Panc1 (cell line): ENCODE measurements at regions not wholly inside any gene's neighbourhood (a gene's known extent, or its start where the extent isn't known, plus 50 kb on each side); places are given as distances from the start of the nearest gene placed in this dataset.

Source experiments
- ATAC-seq: fragments of 200-7000 bp; cut with Tn5 transposase; 2 replicates; pipeline ENCODE4 v1.9.1; 2020; ENCODE audit warnings: mild to moderate bottlenecking, moderate library complexity
- BruUV-seq: library from RNA; stranded (reverse); fragments of 400-500 nt; replicated peaks from 2 replicates; lab custom pipeline; 2021; lab: Mats Ljungman, UMichigan
- CTCF ChIA-PET: fragments of 300-600 bp; sonication (Branson Sonifier 250); formaldehyde crosslinking; loops from one replicate; lab custom pipeline; 2022; ENCODE audit warnings: antibody characterized with exemption; lab: Charles Lee
- POLR2A ChIA-PET: fragments of 300-600 bp; sonication (Branson Sonifier 250); formaldehyde crosslinking; loops from one replicate; lab custom pipeline; 2022; ENCODE audit warnings: antibody characterized with exemption; lab: Charles Lee
- DNase-seq: peaks from one replicate; pipeline ENCODE4 v3.0.0-alpha.2; 2010; ENCODE audit warnings: low read depth, low spot score
- H3K27ac ChIP-seq: 2 replicates; pipeline ENCODE4 v1.5.1; 2011; ENCODE audit warnings: mild to moderate bottlenecking, low read length, inconsistent platforms
- H3K27me3 ChIP-seq: fragments of 200-500 bp; sonication (Bioruptor generic); 2 replicates; pipeline ENCODE4 v1.6.0; 2014; ENCODE audit warnings: low read length, inconsistent platforms; ENCODE audit not compliant: control insufficient read depth, insufficient read depth
- H3K36me3 ChIP-seq: fragments of 200-500 bp; sonication (Bioruptor generic); 2 replicates; pipeline ENCODE4 v1.5.1; 2014; ENCODE audit warnings: inconsistent platforms, mild to moderate bottlenecking, low read length, moderate library complexity; ENCODE audit not compliant: control insufficient read depth, insufficient read depth
- H3K4me1 ChIP-seq: 2 replicates; pipeline ENCODE4 v1.5.1; 2011; ENCODE audit warnings: inconsistent platforms, mild to moderate bottlenecking, low read length, moderate library complexity; ENCODE audit not compliant: control insufficient read depth, insufficient read depth
- H3K4me3 ChIP-seq, 2 experiments: 2 replicates each; pipeline ENCODE4 v1.5.1; 2011 to 2012; ENCODE audit warnings: low read depth in 2 of 2, low read length in 2 of 2, mild to moderate bottlenecking in 2 of 2, inconsistent platforms in 1 of 2, moderate library complexity in 1 of 2
- H3K9me3 ChIP-seq: fragments of 200-500 bp; sonication (Bioruptor generic); 2 replicates; pipeline ENCODE4 v1.5.1; 2014; ENCODE audit warnings: low read depth, mild to moderate bottlenecking, inconsistent platforms, low read length, moderate library complexity; ENCODE audit not compliant: control insufficient read depth, insufficient read depth
- CTCF ChIP-seq: fragments of 450-650 bp; IDR thresholded peaks from 2 replicates; pipeline ENCODE4 v1.5.1; 2017; ENCODE audit warnings: mild to moderate bottlenecking
- POLR2AphosphoS5 ChIP-seq: IDR thresholded peaks from 2 replicates; pipeline ENCODE4 v1.6.1; 2012; ENCODE audit warnings: mild to moderate bottlenecking, low read depth, low read length, moderate library complexity
- REST ChIP-seq, 2 experiments: IDR thresholded peaks; 2 replicates each; pipeline ENCODE4 v1.6.1; 2011 to 2012; ENCODE audit warnings: low read depth in 2 of 2, control low read depth in 1 of 2, low read length in 1 of 2, mild to moderate bottlenecking in 1 of 2, moderate library complexity in 1 of 2; ENCODE audit not compliant: insufficient read depth in 1 of 2
- SIN3A ChIP-seq: IDR thresholded peaks from 2 replicates; pipeline ENCODE4 v1.6.1; 2012; ENCODE audit warnings: low read depth, mild to moderate bottlenecking, low read length, moderate library complexity, borderline replicate concordance; ENCODE audit not compliant: insufficient read depth
- TCF7L2 ChIP-seq: IDR thresholded peaks from 2 replicates; pipeline ENCODE4 v1.6.1; 2011; ENCODE audit warnings: mild to moderate bottlenecking, low read depth, low read length, inconsistent platforms
- in situ Hi-C: cut with HindIII; loops from 2 replicates; pipeline ENCODE4 v1.10.0; 2016; ENCODE audit warnings: low sequenced_read_pairs, low pct_unique_long_range_greater_than_20kb
- intact Hi-C: fragments of 100-400 bp; cut with micrococcal nuclease; formaldehyde crosslinking; loops from one replicate; pipeline ENCODE4 v1.10.0; 2022; ENCODE audit not compliant: unreplicated experiment

GRCh38 chr10:8752146-8752843, 697.8 kb downstream of the GATA3 start:
- CTCF ChIA-PET = no interaction called here
- no TSS peak for BruUV-seq
- POLR2A ChIA-PET = no interaction called here
- no peaks in the 10 kb centered on the region for H3K9me3 ChIP-seq
- intact Hi-C loops = no loop called here
- H3K36me3 ChIP-seq = no peaks in the 10 kb centered on the region
- H3K4me3 ChIP-seq = no peak overlapping the region
- ATAC-seq (no peak), DNase-seq (no peak)
- H3K27me3 ChIP-seq = no peaks in the 10 kb centered on the region
- H3K4me1 ChIP-seq = no peaks in the 10 kb centered on the region
- no peak overlapping the region for H3K27ac ChIP-seq
- no peak for TF ChIP-seq POLR2AphosphoS5
- no peak for TF ChIP-seq SIN3A
- TF ChIP-seq CTCF = no peak
- TF ChIP-seq REST (IDR thresholded peaks at IDR 0.05; ENCODE audit: insufficient read depth in 1 of 2, low read depth in 2 of 2, low read length in 1 of 2) = no peak
- no peak for TF ChIP-seq TCF7L2
- in situ Hi-C loops = no loop called here

- ATAC-seq (no peak), DNase-seq (no peak)
- in situ Hi-C loops (no loop called here), intact Hi-C loops (no loop called here)
- Histone ChIP-seq H3K27me3 (no peaks in the 10 kb centered on the region), H3K4me1 (no peaks in the 10 kb centered on the region), H3K27ac (no peak overlapping the region), H3K9me3 (no peaks in the 10 kb centered on the region), H3K36me3 (no peaks in the 10 kb centered on the region), H3K4me3 (no peak overlapping the region)
- ChIA-PET POLR2A (no interaction called here), CTCF (no interaction called here)
- no peak for TF ChIP-seq SIN3A
- no peak for TF ChIP-seq TCF7L2
- no peak for TF ChIP-seq POLR2AphosphoS5
- TF ChIP-seq REST (IDR thresholded peaks at IDR 0.05; ENCODE audit: insufficient read depth in 1 of 2, low read depth in 2 of 2, low read length in 1 of 2) = no peak
- TF ChIP-seq CTCF = no peak
- BruUV-seq = no TSS peak
Observed at GRCh38 chr10:8758029-8758428, 703.5 kb downstream of the GATA3 start.
